ENCODE measurements at regions not wholly inside any gene's neighbourhood (a gene's known extent, or its start where the extent isn't known, plus 50 kb on each side); places are given as distances from the start of the nearest gene placed in this dataset.

- TF ChIP-seq ZNF79 (CRISPR knock-in tag; IDR thresholded peaks at IDR 0.05; ENCODE audit: low read depth) (no peak), THAP12 (CRISPR knock-in tag; IDR thresholded peaks at IDR 0.05) (no peak), ZBTB7A (IDR thresholded peaks at IDR 0.05; ENCODE audit: borderline replicate concordance, control insufficient read depth, low read depth, low read length) (no peak), EZH2 (IDR thresholded peaks at IDR 0.05; ENCODE audit: borderline replicate concordance, low read depth, low read length) (no peak), TAL1 (IDR thresholded peaks at IDR 0.05) (no peak), MAX (CRISPR knock-in tag; IDR thresholded peaks at IDR 0.05) (no peak), SPI1 (IDR thresholded peaks at IDR 0.05; ENCODE audit: borderline replicate concordance, low read depth, low read length) (no peak), PRPF4 (IDR thresholded peaks at IDR 0.05; ENCODE audit: insufficient read depth, low read depth, low read length, poor library complexity, severe bottlenecking) (no peak), TFAP4 (CRISPR knock-in tag; IDR thresholded peaks at IDR 0.05; ENCODE audit: borderline replicate concordance) (no peak), CBFA2T3 (IDR thresholded peaks at IDR 0.05) (no peak), FOXA1 (IDR thresholded peaks at IDR 0.05; ENCODE audit: borderline replicate concordance) (no peak), HMG20A (CRISPR knock-in tag; conservative IDR thresholded peaks at IDR 0.05) (no peak)
- TF ChIP-seq, protein P1, sequence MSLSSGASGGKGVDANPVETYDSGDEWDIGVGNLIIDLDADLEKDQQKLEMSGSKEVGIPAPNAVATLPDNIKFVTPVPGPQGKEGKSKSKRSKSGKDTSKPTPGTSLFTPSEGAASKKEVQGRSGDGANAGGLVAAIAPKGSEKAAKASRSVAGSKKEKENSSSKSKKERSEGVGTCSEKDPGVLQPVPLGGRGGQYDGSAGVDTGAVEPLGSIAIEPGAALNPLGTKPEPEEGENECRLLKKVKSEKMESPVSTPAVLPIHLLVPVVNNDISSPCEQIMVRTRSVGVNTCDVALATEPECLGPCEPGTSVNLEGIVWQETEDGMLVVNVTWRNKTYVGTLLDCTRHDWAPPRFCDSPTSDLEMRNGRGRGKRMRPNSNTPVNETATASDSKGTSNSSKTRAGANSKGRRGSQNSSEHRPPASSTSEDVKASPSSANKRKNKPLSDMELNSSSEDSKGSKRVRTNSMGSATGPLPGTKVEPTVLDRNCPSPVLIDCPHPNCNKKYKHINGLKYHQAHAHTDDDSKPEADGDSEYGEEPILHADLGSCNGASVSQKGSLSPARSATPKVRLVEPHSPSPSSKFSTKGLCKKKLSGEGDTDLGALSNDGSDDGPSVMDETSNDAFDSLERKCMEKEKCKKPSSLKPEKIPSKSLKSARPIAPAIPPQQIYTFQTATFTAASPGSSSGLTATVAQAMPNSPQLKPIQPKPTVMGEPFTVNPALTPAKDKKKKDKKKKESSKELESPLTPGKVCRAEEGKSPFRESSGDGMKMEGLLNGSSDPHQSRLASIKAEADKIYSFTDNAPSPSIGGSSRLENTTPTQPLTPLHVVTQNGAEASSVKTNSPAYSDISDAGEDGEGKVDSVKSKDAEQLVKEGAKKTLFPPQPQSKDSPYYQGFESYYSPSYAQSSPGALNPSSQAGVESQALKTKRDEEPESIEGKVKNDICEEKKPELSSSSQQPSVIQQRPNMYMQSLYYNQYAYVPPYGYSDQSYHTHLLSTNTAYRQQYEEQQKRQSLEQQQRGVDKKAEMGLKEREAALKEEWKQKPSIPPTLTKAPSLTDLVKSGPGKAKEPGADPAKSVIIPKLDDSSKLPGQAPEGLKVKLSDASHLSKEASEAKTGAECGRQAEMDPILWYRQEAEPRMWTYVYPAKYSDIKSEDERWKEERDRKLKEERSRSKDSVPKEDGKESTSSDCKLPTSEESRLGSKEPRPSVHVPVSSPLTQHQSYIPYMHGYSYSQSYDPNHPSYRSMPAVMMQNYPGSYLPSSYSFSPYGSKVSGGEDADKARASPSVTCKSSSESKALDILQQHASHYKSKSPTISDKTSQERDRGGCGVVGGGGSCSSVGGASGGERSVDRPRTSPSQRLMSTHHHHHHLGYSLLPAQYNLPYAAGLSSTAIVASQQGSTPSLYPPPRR (CRISPR knock-in tag; IDR thresholded peaks at IDR 0.05; ENCODE audit: borderline replicate concordance): no peak
- TF ChIP-seq, protein P2, sequence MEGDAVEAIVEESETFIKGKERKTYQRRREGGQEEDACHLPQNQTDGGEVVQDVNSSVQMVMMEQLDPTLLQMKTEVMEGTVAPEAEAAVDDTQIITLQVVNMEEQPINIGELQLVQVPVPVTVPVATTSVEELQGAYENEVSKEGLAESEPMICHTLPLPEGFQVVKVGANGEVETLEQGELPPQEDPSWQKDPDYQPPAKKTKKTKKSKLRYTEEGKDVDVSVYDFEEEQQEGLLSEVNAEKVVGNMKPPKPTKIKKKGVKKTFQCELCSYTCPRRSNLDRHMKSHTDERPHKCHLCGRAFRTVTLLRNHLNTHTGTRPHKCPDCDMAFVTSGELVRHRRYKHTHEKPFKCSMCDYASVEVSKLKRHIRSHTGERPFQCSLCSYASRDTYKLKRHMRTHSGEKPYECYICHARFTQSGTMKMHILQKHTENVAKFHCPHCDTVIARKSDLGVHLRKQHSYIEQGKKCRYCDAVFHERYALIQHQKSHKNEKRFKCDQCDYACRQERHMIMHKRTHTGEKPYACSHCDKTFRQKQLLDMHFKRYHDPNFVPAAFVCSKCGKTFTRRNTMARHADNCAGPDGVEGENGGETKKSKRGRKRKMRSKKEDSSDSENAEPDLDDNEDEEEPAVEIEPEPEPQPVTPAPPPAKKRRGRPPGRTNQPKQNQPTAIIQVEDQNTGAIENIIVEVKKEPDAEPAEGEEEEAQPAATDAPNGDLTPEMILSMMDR (IDR thresholded peaks at IDR 0.05 in 2 of 3, conservative IDR thresholded peaks at IDR 0.05 in 1 of 3; ENCODE audit: insufficient read depth in 2 of 3, low read depth in 1 of 3, low read length in 3 of 3): no peak
These were observed 269.0 kb downstream of the NOVA1 start for GRCh38 chr14:26328791-26329190.

All from K562 (cell line).